ENCODE measurements at regions not wholly inside any gene's neighbourhood (a gene's known extent, or its start where the extent isn't known, plus 50 kb on each side); places are given as distances from the start of the nearest gene placed in this dataset.

DNA sequence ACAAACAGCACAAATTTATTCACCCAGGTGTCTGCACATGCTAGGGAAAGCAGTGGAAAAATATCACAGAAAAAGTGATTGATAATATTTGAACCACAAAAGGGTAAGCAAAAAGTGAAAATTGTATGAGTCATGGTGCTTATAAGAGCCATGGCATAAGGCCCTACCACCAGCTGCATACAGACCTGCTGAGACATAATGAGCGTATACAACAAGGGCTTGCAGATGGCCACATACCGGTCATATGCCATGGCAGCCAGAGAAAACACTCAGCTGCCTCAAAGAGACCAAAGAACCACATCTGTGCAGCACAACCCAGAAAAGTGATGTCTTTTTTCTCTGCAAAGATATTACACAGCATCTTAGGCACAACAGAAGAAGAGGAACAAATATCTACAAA lies 71.4 kb upstream of the OR9G4 start:
- Histone ChIP-seq H3K27ac (no peak overlapping the region), H3K4me1 (no peaks in the 10 kb centered on the region), H3K27me3 (no peaks in the 10 kb centered on the region), H3K36me3 (no peaks in the 10 kb centered on the region), H3K9me3 (no peaks in the 10 kb centered on the region), H3K4me3 (replicated peaks in 1 of 3) (no peak overlapping the region)
- 36 to 91% methylated on average over 2 of the region's 2 CpGs for WGBS, 2 donors
- no peak for DNase-seq
- intact Hi-C loops (cut with DNase I): no loop called here
- TF ChIP-seq POLR2A (IDR thresholded peaks at IDR 0.05): no peak
- TF ChIP-seq, protein P1, sequence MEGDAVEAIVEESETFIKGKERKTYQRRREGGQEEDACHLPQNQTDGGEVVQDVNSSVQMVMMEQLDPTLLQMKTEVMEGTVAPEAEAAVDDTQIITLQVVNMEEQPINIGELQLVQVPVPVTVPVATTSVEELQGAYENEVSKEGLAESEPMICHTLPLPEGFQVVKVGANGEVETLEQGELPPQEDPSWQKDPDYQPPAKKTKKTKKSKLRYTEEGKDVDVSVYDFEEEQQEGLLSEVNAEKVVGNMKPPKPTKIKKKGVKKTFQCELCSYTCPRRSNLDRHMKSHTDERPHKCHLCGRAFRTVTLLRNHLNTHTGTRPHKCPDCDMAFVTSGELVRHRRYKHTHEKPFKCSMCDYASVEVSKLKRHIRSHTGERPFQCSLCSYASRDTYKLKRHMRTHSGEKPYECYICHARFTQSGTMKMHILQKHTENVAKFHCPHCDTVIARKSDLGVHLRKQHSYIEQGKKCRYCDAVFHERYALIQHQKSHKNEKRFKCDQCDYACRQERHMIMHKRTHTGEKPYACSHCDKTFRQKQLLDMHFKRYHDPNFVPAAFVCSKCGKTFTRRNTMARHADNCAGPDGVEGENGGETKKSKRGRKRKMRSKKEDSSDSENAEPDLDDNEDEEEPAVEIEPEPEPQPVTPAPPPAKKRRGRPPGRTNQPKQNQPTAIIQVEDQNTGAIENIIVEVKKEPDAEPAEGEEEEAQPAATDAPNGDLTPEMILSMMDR (IDR thresholded peaks at IDR 0.05): no peak

DNA sequence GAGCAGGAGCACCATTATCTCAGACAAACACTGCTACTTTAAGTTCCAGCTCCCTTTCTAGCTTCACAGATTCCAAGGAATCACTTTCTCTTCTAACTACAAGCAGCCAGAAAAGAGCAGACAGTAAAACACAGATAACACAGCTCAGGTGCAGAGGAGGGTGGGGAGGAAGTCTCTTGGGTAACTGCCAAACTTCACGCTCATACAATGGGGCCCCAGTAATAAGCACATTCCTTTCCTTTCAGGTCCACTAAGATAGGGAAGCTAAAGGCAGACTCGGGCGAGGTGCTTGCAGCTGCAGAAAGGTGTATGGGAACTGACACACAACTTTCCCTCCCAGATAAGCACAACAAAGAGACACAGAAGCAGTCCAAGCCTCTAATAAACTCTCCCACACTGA lies 69.2 kb upstream of the OR9G4 start:
- H3K4me3 ChIP-seq (replicated peaks in 1 of 3): no peak overlapping the region
- TF ChIP-seq, protein P1 (IDR thresholded peaks at IDR 0.05): no peak
- no peak for TF ChIP-seq POLR2A (IDR thresholded peaks at IDR 0.05)
- 18 to 27% methylated on average over 3 of the region's 3 CpGs for WGBS, 2 donors
- H3K36me3 ChIP-seq: no peaks in the 10 kb centered on the region
- H3K9me3 ChIP-seq: no peaks in the 10 kb centered on the region
- no peaks in the 10 kb centered on the region for H3K4me1 ChIP-seq
- H3K27ac ChIP-seq: no peak overlapping the region
- H3K27me3 ChIP-seq: no peaks in the 10 kb centered on the region
- peak in 1 of 2 donors; percentile 1 for DNase-seq
- intact Hi-C loops (cut with DNase I): no loop called here

DNA sequence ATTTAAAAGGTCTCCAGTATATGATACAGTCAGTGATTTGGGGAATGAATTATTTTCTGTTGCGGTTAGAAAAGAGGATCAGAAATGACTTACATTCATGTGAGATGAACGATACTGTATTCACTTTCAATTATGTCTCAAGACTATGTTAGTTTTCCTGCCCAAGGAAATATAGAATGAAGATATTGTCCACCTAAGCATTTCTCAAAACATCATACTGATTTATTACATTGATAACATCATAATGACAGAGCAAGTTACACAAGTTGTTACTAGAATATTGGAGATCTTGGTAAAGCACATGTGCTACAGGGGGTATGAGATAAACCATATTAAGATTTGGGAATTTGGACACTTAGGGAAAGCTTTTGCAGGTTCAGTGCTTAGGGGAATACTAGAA lies 67.8 kb upstream of the OR9G4 start:
- Histone ChIP-seq H3K27me3 (no peaks in the 10 kb centered on the region), H3K27ac (no peak overlapping the region), H3K4me1 (no peaks in the 10 kb centered on the region), H3K4me3 (replicated peaks in 1 of 3) (no peak overlapping the region), H3K36me3 (no peaks in the 10 kb centered on the region), H3K9me3 (no peaks in the 10 kb centered on the region)
- DNase-seq: no peak
- TF ChIP-seq POLR2A (IDR thresholded peaks at IDR 0.05): no peak
- TF ChIP-seq, protein P1 (IDR thresholded peaks at IDR 0.05): no peak
- intact Hi-C loops (cut with DNase I): no loop called here
- 81 to 90% methylated on average over 2 of the region's 2 CpGs for WGBS, 2 donors

DNA sequence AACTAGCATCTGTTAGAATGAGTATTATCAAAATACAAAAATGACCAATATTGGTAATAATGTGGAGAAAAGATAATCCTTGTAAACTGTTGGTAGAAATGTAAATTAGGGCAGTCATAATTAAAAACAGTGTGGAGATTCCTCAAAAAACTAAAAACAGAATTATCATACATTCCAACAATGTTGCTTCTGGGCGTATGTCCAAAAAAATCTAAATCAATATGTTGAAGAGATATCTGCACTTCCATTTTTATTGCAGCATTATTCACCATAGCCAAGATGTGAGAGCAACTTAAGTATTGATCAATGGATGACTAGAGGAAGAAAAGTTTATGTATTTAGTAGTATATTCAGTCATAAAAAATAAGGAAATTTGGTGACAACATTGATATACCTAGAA lies 59.8 kb upstream of the OR9G4 start:
- no peaks in the 10 kb centered on the region for H3K36me3 ChIP-seq
- H3K4me3 ChIP-seq (replicated peaks in 1 of 3): no peak overlapping the region
- intact Hi-C loops (cut with DNase I): no loop called here
- H3K27me3 ChIP-seq: no peaks in the 10 kb centered on the region
- no peak for DNase-seq
- H3K9me3 ChIP-seq: no peaks in the 10 kb centered on the region
- TF ChIP-seq, protein P1 (IDR thresholded peaks at IDR 0.05): no peak
- no peak for TF ChIP-seq POLR2A (IDR thresholded peaks at IDR 0.05)
- 71 to 82% methylated on average over 1 of the region's 1 CpG for WGBS, 2 donors
- H3K27ac ChIP-seq: no peak overlapping the region
- H3K4me1 ChIP-seq: no peaks in the 10 kb centered on the region

DNA sequence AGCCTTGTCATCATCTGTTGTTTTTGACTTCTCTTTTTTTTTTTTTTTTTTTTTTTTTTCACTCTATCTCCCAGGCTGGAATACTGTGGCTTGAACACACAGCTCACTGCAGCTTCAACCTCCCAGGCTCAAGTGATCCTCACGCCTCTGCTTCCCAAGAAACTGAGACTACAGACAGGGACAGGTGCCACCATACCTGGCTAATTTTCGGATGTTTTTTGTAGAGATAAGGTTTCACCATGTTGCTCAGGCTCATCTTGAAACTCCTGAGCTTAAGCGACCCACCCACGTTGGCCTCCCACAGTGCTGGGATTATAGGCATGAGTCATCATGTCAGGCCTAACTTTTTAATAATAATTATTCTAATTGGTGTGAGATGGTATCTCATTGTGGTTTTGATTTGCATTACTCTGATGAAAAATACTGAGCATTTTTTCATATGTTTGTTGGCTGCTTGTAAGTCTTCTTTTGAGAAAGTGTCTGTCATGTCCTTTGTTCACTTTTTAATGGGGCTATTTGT lies 51.3 kb upstream of the OR9G4 start:
- no peaks in the 10 kb centered on the region for H3K36me3 ChIP-seq
- no peak for DNase-seq
- H3K27me3 ChIP-seq: no peaks in the 10 kb centered on the region
- no peak overlapping the region for H3K27ac ChIP-seq
- no peak for TF ChIP-seq POLR2A (IDR thresholded peaks at IDR 0.05)
- TF ChIP-seq, protein P1 (IDR thresholded peaks at IDR 0.05): no peak
- intact Hi-C loops (cut with DNase I): no loop called here
- WGBS, 2 donors: 63 to 77% methylated on average over 4 of the region's 4 CpGs
- no peaks in the 10 kb centered on the region for H3K9me3 ChIP-seq
- no peak overlapping the region for H3K4me3 ChIP-seq (replicated peaks in 1 of 3)
- H3K4me1 ChIP-seq: no peaks in the 10 kb centered on the region

Measured in thyroid gland (tissue), 4 donors.